PC-9 (cell line): ENCODE measurements at regions not wholly inside any gene's neighbourhood (a gene's known extent, or its start where the extent isn't known, plus 50 kb on each side); places are given as distances from the start of the nearest gene placed in this dataset.
"Not testable (repeated sequence)": the region's sequence is repeated elsewhere in the genome, so short reads cannot be mapped to it uniquely, and the experiment has no call there.

Experiments
- BruUV-seq: library from RNA; stranded (reverse); fragments of 400-500 nt; replicated peaks from 2 replicates; lab custom pipeline; 2021; lab: Mats Ljungman, UMichigan
- CTCF ChIA-PET: fragments of 300-600 bp; sonication (Branson Sonifier 250); formaldehyde crosslinking; loops from one replicate; lab custom pipeline; 2022; ENCODE audit warnings: antibody characterized with exemption; lab: Charles Lee
- POLR2A ChIA-PET: fragments of 300-600 bp; sonication (Branson Sonifier 250); formaldehyde crosslinking; loops from one replicate; lab custom pipeline; 2022; ENCODE audit warnings: antibody characterized with exemption; ENCODE audit not compliant: unreplicated experiment; lab: Charles Lee
- DNase-seq, 2 experiments: peaks; one replicate each; pipeline versions ENCODE4 v3.0.0 to v3.0.0-alpha.2; 2015 to 2022; ENCODE audit warnings: mixed read lengths in 1 of 2
- H2AFZ ChIP-seq: fragments of 200-600 bp; sonication (generic); 2 replicates; pipeline ENCODE4 v1.8.1; 2017; ENCODE audit warnings: antibody characterized with exemption
- H3F3A ChIP-seq: fragments of 200-600 bp; sonication (generic); 2 replicates; pipeline ENCODE4 v1.8.1; 2017; ENCODE audit warnings: antibody characterized with exemption, mild to moderate bottlenecking, low read depth; ENCODE audit not compliant: insufficient read depth
- H3K27ac ChIP-seq: fragments of 200-600 bp; sonication (generic); 2 replicates; pipeline ENCODE4 v1.6.1; 2016; ENCODE audit warnings: mixed run types
- H3K27me3 ChIP-seq: fragments of 200-600 bp; sonication (generic); 2 replicates; pipeline ENCODE4 v1.6.1; 2016; ENCODE audit warnings: low read depth, mixed run types; ENCODE audit not compliant: insufficient read depth
- H3K36me3 ChIP-seq: fragments of 200-600 bp; sonication (generic); 2 replicates; pipeline ENCODE4 v1.6.1; 2016; ENCODE audit warnings: low read depth, mixed run types
- H3K4me1 ChIP-seq: fragments of 200-600 bp; sonication (generic); replicated peaks from 2 replicates; pipeline ENCODE4 v1.6.1; 2016; ENCODE audit warnings: mixed run types; ENCODE audit not compliant: insufficient read depth
- H3K4me2 ChIP-seq: fragments of 200-600 bp; sonication (generic); 2 replicates; pipeline ENCODE4 v1.6.1; 2017; ENCODE audit warnings: mixed run types
- H3K4me3 ChIP-seq: fragments of 200-600 bp; sonication (generic); 2 replicates; pipeline ENCODE4 v1.6.1; 2016; ENCODE audit warnings: mixed run types
- H3K79me2 ChIP-seq: fragments of 200-600 bp; sonication (generic); 2 replicates; pipeline ENCODE4 v1.6.1; 2017; ENCODE audit warnings: low read depth, mixed run types
- H3K9me2 ChIP-seq: fragments of 200-600 bp; sonication (generic); 2 replicates; pipeline ENCODE4 v1.8.1; 2017; ENCODE audit warnings: mild to moderate bottlenecking; ENCODE audit not compliant: insufficient read depth
- H3K9me3 ChIP-seq: fragments of 200-600 bp; sonication (generic); 2 replicates; pipeline ENCODE4 v1.8.1; 2016; ENCODE audit warnings: low read depth; ENCODE audit not compliant: insufficient read depth
- H4K20me1 ChIP-seq: fragments of 200-600 bp; sonication (generic); 2 replicates; pipeline ENCODE4 v1.8.1; 2017; ENCODE audit not compliant: insufficient read depth
- CTCF ChIP-seq: fragments of 200-600 bp; sonication (generic); conservative IDR thresholded peaks from 2 replicates; pipeline ENCODE4 v1.6.1; 2017; ENCODE audit warnings: mixed run types, antibody characterized with exemption, mild to moderate bottlenecking, moderate library complexity
- EZH2 ChIP-seq: fragments of 200-600 bp; sonication (generic); IDR thresholded peaks from 2 replicates; pipeline ENCODE4 v1.8.0; 2017; ENCODE audit warnings: antibody characterized with exemption, low read depth
- intact Hi-C: fragments of 100-400 bp; cut with micrococcal nuclease; formaldehyde crosslinking; loops from one replicate; pipeline ENCODE4 v1.10.0; 2022; ENCODE audit not compliant: unreplicated experiment

GRCh38 chr7:68249611-68250010 lies 1253.0 kb downstream of the TYW1 start:
- Histone ChIP-seq H3K27me3 (no peaks in the 10 kb centered on the region), H2AFZ (no peak overlapping the region), H3F3A (peaks cover 24% of the 10 kb centered on the region), H3K79me2 (no peaks in the 10 kb centered on the region), H3K9me2 (no peaks in the 10 kb centered on the region), H3K36me3 (no peaks in the 10 kb centered on the region), H4K20me1 (no peaks in the 10 kb centered on the region), H3K4me1 (peaks cover 30% of the 10 kb centered on the region), H3K4me2 (no peak overlapping the region), H3K9me3 (no peaks in the 10 kb centered on the region; the same call in 1 of the 2 replicates), H3K4me3 (no peak overlapping the region), H3K27ac (no peak overlapping the region)
- no peak for DNase-seq
- no peak for TF ChIP-seq EZH2
- TF ChIP-seq CTCF: no peak
- ChIA-PET POLR2A (no interaction called here), CTCF (no interaction called here)
- intact Hi-C loops: no loop called here
- no TSS peak for BruUV-seq

GRCh38 chr7:68250143-68250542 lies 1253.5 kb downstream of the TYW1 start:
- ChIA-PET POLR2A (no interaction called here), CTCF (no interaction called here)
- no peaks in the 10 kb centered on the region for H4K20me1 ChIP-seq
- H3K79me2 ChIP-seq: no peaks in the 10 kb centered on the region
- H3K27me3 ChIP-seq: no peaks in the 10 kb centered on the region
- no peak overlapping the region for H3K27ac ChIP-seq
- peaks cover 20% of the 10 kb centered on the region for H3F3A ChIP-seq
- BruUV-seq: no TSS peak
- H3K9me3 ChIP-seq: no peaks in the 10 kb centered on the region; the same call in 1 of the 2 replicates
- intact Hi-C loops: no loop called here
- H3K4me2 ChIP-seq: no peak overlapping the region
- no peak overlapping the region for H3K4me3 ChIP-seq
- no peaks in the 10 kb centered on the region for H3K36me3 ChIP-seq
- H2AFZ ChIP-seq: no peak overlapping the region
- no peak for DNase-seq
- H3K4me1 ChIP-seq: peaks cover 25% of the 10 kb centered on the region
- TF ChIP-seq EZH2 (no peak), CTCF (no peak)
- H3K9me2 ChIP-seq: no peaks in the 10 kb centered on the region

- BruUV-seq, CTCF ChIA-PET: not testable (repeated sequence)
Observed at GRCh38 chr7:68254815-68255214, 1258.2 kb downstream of the TYW1 start.

GRCh38 chr7:68256295-68256694 lies 1259.7 kb downstream of the TYW1 start:
- H3F3A ChIP-seq: no peaks in the 10 kb centered on the region
- no peak overlapping the region for H3K27ac ChIP-seq
- H3K4me1 ChIP-seq: no peaks in the 10 kb centered on the region
- CTCF ChIA-PET: no interaction called here
- POLR2A ChIA-PET: no interaction called here
- H3K4me2 ChIP-seq: no peak overlapping the region
- no peak for DNase-seq
- no peaks in the 10 kb centered on the region for H3K9me3 ChIP-seq
- no peaks in the 10 kb centered on the region for H3K36me3 ChIP-seq
- no TSS peak for BruUV-seq
- TF ChIP-seq CTCF (no peak), EZH2 (no peak)
- no peaks in the 10 kb centered on the region for H3K9me2 ChIP-seq
- no peaks in the 10 kb centered on the region for H3K79me2 ChIP-seq
- no peak overlapping the region for H2AFZ ChIP-seq
- H3K4me3 ChIP-seq: no peak overlapping the region
- H3K27me3 ChIP-seq: no peaks in the 10 kb centered on the region
- intact Hi-C loops: no loop called here
- no peaks in the 10 kb centered on the region for H4K20me1 ChIP-seq

More at GRCh38 chr7:68254815-68255214, 1258.2 kb downstream of the TYW1 start:
- H3K36me3 ChIP-seq, POLR2A ChIA-PET, H2AFZ ChIP-seq, H3F3A ChIP-seq, H3K4me3 ChIP-seq, intact Hi-C loops, H3K27me3 ChIP-seq, H4K20me1 ChIP-seq, H3K27ac ChIP-seq, DNase-seq, H3K4me2 ChIP-seq, H3K9me3 ChIP-seq, H3K9me2 ChIP-seq, H3K79me2 ChIP-seq, H3K4me1 ChIP-seq: not testable (repeated sequence)
